GM12865 (cell line): ENCODE measurements at regions not wholly inside any gene's neighbourhood (a gene's known extent, or its start where the extent isn't known, plus 50 kb on each side); places are given as distances from the start of the nearest gene placed in this dataset.

Experiments used
- DNase-seq: peaks from one replicate; pipeline ENCODE4 v3.0.0; 2010; ENCODE audit warnings: low read depth
- H3K4me3 ChIP-seq: 2 replicates; pipeline ENCODE4 v1.5.1; 2011; ENCODE audit warnings: mild to moderate bottlenecking, low read depth, low read length, control low read depth
- TF ChIP-seq, protein P1 (sequence below): IDR thresholded peaks from 2 replicates; pipeline ENCODE4 v1.5.1; 2011; ENCODE audit warnings: low read length, control low read depth, low read depth, inconsistent platforms; ENCODE audit not compliant: insufficient read depth; ENCODE audit errors: missing control alignments

DNA sequence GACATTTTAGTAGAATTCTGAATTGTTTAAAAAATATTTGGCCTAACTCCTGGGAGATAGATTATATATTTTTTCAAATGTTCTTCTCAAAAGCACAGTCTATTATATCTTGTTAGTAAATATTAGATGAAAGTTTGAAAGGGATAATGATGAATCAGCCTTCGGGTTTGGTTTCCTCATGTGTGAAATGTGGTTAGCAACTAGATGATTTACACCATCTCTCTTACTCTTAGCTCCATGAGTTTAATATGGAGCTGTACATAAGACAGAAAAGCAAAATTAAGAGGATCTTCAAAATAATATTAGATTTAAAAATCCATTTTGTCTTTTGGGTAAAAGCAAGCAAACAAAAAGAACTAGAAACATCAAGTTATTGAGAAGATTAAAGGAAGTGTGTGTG, 120.8 kb upstream of the SFRP2 start:
- DNase-seq = no peak
- no peak overlapping the region for H3K4me3 ChIP-seq
- TF ChIP-seq, protein P1, sequence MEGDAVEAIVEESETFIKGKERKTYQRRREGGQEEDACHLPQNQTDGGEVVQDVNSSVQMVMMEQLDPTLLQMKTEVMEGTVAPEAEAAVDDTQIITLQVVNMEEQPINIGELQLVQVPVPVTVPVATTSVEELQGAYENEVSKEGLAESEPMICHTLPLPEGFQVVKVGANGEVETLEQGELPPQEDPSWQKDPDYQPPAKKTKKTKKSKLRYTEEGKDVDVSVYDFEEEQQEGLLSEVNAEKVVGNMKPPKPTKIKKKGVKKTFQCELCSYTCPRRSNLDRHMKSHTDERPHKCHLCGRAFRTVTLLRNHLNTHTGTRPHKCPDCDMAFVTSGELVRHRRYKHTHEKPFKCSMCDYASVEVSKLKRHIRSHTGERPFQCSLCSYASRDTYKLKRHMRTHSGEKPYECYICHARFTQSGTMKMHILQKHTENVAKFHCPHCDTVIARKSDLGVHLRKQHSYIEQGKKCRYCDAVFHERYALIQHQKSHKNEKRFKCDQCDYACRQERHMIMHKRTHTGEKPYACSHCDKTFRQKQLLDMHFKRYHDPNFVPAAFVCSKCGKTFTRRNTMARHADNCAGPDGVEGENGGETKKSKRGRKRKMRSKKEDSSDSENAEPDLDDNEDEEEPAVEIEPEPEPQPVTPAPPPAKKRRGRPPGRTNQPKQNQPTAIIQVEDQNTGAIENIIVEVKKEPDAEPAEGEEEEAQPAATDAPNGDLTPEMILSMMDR = no peak

GRCh38 chr4:153906231-153906630, 117.3 kb upstream of the SFRP2 start:
- no peak for DNase-seq
- TF ChIP-seq, protein P1 = no peak
- H3K4me3 ChIP-seq = no peak overlapping the region

GRCh38 chr4:153905231-153905630, 116.3 kb upstream of the SFRP2 start:
- H3K4me3 ChIP-seq = no peak overlapping the region
- no peak for DNase-seq
- TF ChIP-seq, protein P1 = no peak

DNA sequence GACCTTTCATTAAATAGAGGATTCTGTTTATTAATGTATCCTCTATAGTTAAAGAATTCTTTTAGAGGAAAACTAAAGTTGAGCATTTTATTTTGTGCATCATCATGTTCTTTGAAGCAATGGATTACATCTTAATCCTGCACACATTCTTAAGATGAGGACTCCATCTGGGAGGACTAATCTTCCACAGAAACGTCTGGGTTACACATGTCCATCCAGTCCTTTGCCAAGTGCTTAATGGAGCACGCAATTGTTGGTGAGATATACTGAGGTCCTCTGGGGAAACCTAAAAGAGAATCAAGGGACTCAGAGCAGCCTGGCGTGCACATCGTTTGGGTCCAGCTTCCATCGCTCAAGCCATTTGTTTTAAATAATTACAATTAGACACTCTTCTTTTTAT, 115.1 kb upstream of the SFRP2 start:
- TF ChIP-seq, protein P1 = no peak
- DNase-seq = no peak
- no peak overlapping the region for H3K4me3 ChIP-seq

GRCh38 chr4:153901220-153901619, 112.3 kb upstream of the SFRP2 start:
- DNase-seq = no peak
- TF ChIP-seq, protein P1 = no peak
- no peak overlapping the region for H3K4me3 ChIP-seq

DNA sequence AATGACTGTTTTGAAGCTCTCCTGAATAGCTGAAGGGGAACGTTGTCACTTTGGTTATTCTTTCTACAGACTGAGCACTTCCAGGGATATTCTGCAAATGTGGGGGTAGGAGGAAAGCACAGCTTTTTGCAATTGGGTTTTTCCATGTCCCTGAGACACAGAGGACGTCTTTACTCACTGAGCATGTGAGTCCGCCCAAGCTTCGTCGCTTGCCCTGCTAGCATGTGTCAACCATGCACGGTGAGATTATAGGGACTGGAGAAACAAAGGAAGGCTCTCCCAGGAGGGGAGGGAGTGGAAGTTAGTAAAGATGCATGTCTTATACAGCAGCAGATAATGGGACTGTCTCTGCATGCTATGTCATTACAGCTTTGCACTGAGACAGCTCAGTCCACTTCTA, 111.5 kb upstream of the SFRP2 start:
- TF ChIP-seq, protein P1 = no peak
- no peak overlapping the region for H3K4me3 ChIP-seq
- no peak for DNase-seq

GRCh38 chr4:153890761-153891160, 101.9 kb upstream of the SFRP2 start:
- H3K4me3 ChIP-seq = no peak overlapping the region
- no peak for DNase-seq
- TF ChIP-seq, protein P1 = no peak
